HG03575 (cell line): ENCODE measurements at regions not wholly inside any gene's neighbourhood (a gene's known extent, or its start where the extent isn't known, plus 50 kb on each side); places are given as distances from the start of the nearest gene placed in this dataset.
"Not testable (repeated sequence)": the region's sequence is repeated elsewhere in the genome, so short reads cannot be mapped to it uniquely, and the experiment has no call there.

Experiments
- ATAC-seq: cut with Tn5 transposase; IDR thresholded peaks from one replicate; pipeline ENCODE4 v1.9.1; 2021; ENCODE audit not compliant: unreplicated experiment, insufficient number of reproducible peaks, low FRiP score; ENCODE audit errors: extremely low read depth

DNA sequence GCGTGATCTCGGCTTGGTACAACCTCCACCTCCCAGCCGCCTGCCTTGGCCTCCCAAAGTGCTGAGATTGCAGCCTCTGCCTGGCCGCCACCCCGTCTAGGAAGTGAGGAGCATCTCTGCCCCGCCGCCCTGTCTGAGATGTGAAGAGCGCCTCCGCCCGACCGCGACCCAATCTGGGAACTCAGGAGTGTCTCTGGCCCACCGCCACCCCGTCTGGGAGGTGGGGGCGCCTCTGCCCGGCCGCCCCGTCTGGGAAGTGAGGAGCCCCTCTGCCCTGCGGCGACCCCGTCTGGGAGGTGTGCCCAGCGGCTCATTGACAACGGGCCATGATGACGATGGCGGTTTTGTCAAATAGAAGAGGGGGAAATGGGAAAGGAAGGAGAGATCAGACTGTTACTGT is 591.2 kb downstream of the KCTD12 start:
- ATAC-seq = not testable (repeated sequence)

DNA sequence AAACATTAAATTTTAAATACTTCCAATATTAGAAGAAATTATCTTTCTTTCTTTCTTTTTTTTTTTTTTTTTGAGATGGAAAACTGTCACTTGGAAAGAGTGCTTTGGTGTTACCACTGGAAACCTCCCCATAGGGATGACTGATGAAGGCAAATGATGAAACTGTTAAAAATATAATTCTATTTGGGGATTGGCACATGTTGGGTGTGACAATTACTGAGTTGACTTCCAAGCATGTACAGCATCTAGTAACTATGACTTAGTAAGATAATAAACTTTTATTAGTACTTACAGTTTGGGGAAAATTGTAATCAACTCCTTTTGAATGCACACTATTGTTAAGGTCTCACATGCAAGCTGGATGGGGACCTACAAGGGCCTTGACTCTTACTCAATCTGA is 592.5 kb downstream of the KCTD12 start:
- no peak for ATAC-seq

DNA sequence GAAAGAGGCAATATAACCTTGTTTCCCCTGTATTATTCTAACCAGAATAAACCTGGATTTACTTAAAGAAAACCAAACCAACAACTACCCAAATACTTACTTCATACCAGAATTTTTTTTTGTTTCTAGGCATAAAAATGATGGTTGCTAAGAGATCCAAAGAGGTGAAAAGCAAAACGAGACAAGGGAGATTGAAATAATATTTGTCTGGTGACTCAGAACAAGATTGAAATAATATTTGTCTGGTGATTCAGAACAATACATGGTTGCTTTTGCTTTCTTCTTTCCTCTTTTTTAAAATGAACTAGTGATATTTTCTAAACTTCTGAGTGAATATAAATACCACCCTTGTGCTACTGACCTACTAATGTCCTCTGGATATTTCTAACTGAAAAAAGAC is 592.9 kb downstream of the KCTD12 start:
- no peak for ATAC-seq

DNA sequence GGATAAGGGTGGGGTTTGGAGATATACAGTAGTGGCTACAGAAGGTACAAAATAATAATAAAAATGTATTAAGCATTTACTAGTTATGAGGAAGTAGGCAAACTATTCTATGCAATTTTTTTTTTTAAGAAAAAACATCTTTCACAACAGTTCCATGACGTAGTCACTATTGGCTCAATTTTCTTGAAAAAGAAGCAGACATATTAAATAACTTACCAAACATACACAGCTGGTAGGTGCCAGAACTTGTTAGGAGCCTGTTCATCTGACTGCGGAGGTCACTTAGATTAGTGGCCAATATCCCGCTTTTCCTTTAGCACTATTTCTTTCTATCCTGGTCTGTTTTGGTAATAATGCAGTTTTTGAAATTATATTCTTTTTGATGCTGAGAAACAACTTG is 593.5 kb downstream of the KCTD12 start:
- no peak for ATAC-seq

DNA sequence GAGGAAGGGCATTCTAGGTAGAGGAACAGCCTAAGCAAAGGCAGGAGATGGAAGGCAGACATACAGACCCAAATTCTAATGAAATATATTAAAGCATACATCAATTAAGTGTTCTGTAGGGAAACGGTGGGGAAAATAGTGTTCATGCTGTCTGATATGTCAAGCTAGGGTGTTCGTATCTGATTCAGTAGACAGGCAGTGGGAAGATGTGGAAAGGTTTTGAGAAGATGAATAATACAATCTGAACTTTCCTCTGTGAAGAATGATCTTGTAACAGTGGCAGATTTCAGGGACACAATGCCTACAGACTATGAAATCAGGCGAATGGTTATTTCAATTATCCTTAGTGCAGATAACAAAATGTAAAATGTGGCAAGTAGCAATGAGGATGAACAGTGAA is 594.2 kb downstream of the KCTD12 start:
- ATAC-seq = no peak

DNA sequence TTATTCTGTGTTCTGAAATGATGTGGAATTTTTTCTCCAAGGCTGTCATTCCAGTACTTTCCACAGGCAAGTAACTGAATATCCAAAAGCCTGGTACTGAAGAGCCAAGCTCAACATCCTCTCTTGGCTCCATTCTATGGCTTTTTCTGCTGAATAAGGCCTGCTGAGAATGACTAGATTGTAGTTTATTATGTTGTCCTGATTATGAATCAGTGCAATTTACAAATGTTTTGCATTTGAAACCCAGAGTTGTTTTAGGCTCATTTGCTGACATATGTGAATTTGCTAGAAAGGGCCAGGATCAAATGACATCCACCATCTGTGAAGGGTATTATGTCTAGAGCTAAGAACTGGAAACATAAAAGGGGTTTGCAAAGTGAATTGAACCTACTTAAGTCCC is 596.6 kb downstream of the KCTD12 start:
- no peak for ATAC-seq

DNA sequence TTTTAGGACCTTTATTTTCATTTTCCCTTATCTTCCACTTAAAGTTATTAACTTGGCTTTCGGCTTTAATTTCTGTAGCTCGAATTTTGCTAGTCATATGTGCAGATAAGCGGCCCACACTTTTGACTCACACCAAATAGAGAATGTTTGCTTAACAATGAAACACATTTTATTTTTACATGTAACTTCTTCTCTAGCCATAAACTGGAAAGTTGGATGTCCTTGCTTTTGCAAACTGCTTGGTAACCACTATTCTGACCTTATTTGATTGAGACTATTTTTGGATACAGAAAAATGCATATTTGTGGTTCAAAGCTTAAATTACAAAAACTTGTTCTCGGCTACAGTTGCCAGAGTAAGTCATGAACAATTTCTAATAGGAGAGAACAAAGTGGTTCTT is 600.0 kb downstream of the KCTD12 start:
- ATAC-seq = no peak

DNA sequence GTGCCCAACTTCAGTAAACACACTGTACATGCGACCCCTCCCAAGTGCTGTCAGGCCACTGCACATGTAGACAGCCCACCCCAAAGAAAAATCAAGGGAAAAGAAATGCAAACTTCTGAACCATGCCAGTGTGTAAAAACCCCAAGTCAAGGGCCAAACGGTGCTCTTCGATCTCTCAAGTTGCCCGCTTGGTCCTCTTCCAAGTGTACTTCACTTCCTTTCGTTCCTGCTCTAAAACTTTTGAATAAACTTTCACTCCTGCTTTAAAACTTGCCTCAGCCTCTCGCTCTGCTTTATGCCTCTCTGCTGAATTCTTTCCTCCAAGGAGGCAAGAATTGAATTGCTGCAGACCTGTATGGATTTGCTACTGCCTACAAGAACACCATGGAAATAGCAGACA is 600.7 kb downstream of the KCTD12 start:
- ATAC-seq = no peak

DNA sequence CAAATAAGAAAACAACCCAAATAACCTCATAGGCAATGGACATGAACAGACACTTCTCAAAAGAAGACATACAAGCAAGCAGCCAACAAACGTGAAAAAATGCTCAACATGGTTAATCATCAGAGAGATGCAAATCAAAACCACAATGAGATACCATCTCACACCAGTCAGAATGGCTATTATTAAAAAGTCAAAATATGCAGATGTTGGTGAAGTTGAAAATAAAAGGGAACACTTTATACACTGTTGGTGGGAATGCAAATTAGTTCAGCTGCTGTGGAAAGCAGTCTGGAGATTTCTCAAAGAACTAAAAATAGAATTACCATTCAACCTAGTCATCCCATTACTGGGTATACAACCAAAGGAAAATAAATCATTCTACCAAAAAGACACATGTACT is 606.4 kb downstream of the KCTD12 start:
- not testable (repeated sequence) for ATAC-seq

DNA sequence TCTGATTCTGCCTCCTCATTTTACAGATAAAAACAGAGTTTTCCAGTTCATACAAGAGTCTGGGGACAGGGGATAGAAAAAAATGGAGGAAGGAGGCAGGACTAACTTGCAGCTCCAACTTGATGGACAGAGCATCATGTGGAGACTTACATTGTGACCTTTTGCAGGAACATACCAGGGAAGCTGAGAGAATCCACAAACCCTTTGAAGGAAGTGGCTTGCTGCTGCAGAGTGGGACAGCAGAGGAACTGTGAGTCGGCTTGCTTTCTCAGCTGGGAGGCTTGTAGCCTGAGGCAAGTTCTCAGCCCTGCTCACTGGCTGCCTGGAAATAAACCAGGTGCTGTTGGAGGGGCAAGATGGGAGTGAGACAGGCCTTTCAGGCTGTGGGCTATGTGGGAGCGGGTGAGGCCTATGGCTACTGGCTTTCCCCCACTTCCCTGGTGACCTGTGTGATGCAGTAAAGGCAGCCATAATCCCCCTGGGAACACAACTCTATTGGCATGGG is 614.4 kb downstream of the KCTD12 start:
- ATAC-seq = no peak

DNA sequence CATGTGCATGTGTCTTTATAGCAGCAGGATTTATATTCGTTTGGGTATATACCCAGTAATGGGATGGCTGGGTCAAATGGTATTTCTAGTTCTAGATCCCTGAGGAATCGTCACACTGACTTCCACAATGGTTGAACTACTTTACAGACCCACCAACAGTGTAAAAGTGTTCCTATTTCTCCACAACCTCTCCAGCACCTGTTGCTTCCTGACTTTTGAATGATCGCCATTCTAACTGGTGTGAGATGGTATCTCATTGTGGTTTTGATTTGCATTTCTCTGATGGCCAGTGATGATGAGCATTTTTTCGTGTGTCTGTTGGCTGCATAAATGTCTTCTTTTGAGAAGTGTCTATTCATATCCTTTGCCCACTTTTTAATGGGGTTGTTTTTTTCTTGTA is 617.9 kb downstream of the KCTD12 start:
- not testable (repeated sequence) for ATAC-seq

DNA sequence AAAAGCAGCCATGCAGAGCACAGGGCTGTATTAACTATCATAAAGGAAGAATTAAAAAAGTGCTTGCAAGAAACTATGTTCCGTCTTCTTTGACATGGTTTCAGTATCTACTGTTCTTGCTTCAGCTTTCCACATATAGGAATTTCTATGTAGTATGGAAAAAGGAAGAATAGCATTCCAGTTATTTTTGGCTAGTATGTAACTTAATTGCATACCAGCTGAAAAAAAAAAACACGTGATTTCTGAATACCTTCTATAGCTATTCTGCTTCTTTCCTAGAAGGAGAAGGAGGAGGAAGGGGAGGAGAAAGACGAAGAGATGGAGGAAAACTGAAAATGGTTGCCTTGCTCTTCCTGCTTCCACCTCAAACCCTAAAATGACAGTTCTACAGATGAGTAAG is 619.0 kb downstream of the KCTD12 start:
- no peak for ATAC-seq

DNA sequence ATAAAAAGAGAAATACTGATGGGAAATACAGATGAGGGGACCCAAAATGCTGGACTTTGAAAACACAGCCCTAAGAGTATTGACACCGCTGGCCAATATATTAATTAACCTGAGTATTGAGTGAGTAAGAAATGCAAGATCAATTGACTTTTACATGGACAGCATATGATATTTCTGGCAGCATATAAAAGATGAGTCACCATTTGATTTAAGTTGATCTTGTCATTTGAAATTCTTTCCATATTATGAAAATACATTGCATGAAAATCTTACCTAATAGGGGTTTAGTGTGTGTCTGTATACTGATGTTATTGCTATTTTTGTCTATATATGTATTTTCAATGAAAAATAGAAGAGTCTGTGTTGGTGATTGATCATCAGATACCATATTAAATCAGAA is 619.6 kb downstream of the KCTD12 start:
- ATAC-seq = no peak

DNA sequence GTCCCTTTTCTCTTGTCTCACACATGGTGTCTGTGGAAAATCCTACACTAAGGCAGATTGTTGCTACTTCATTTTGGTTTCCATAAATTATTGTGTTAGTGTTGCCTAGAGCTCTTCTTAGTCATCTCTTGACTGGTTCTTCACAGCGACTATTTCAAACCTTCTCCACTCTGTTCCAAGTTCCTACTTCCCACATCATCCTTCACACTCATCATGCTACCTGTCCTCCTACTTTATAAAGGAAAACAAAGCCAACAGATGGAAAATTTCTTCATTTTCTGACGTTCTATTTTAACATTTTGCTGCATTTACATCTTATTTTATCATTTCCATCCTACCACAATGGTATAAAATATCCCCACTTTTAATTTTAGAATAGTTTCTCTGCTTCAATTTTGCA is 614.1 kb downstream of the LMO7 start:
- ATAC-seq = no peak

DNA sequence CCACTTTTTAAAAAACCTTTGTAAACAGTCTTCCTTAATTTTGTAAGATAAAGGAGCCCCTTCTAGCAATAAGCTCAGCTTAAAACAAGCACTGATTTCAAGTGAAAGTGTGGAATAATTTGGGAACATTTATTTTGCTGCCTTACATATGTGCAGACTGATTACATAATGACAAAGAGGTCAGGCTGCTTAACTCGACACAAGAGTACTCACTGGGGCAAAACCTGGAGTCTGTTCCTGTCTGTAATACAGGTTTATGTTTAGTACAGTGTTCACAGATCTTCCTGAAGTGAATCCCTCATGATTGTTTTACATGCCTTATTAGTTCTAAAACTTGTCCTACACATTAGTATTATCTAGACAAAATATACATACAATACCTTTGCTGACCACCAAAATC is 609.8 kb downstream of the LMO7 start:
- ATAC-seq = no peak

DNA sequence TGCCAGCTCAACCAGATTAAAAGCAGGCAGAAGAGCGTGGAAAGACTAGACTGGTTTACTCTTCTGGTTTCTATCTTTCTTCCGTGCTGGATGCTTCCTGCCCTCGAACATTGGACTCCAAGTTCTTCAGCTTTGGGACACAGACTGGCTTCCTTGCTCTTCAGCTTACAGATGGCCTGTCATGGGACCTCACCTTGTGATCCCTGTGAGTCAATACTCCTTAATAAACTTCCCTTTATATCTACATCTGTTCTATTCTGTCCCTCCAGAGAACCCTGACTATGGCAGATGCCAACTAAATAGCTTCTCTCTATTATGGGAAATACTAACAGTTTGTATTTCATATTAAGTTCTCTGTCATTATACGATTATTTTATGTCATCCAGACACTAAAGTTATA is 609.1 kb downstream of the LMO7 start:
- ATAC-seq = no peak

DNA sequence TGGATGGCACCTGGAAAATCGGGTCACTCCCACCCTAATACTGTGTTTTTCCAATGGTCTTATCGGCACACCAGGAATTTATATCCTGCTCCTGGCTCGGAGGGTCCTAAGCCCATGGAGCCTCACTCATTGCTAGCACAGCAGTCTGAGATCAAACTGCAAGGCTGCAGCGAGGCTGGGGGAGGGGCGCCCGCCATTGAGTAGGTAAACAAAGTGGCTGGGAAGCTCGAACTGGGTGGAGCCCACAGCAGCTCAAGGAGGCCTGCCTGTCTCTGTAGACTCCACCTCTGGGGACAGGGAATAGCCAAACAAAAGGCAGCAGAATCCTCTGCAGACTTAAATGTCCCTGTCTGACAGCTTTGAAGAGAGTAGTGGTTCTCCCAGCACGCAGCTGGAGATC is 607.0 kb downstream of the LMO7 start:
- ATAC-seq = not testable (repeated sequence)

DNA sequence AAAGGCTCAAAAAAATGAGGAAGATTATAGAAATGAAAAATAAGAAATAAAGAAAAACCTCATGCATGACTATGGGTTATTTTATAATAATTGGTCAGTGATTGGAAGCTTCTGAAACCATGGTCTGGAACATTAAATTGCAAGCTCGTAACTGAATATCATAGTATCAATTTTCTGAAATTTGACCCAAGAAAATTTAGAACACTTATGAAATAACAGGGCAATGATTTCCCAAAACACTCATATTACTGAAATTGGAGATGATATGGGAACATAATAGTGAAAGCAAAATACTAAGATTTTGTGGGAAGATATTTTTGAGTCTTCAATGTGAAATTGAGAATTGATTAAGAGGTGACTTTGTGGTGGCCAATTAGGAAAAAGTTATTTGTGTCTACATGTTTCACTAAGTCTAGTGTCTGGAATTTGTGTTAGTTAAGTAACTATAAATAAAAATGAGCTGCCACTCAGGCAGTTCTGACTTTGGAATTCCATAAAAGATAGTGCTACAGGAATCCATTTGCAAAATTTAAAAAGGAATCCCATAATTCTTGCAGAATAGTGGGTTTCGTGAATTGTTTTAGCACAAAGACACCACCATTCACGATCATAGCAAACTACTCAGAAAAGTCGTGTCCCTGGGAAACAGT is 603.0 kb downstream of the LMO7 start:
- ATAC-seq = no peak

DNA sequence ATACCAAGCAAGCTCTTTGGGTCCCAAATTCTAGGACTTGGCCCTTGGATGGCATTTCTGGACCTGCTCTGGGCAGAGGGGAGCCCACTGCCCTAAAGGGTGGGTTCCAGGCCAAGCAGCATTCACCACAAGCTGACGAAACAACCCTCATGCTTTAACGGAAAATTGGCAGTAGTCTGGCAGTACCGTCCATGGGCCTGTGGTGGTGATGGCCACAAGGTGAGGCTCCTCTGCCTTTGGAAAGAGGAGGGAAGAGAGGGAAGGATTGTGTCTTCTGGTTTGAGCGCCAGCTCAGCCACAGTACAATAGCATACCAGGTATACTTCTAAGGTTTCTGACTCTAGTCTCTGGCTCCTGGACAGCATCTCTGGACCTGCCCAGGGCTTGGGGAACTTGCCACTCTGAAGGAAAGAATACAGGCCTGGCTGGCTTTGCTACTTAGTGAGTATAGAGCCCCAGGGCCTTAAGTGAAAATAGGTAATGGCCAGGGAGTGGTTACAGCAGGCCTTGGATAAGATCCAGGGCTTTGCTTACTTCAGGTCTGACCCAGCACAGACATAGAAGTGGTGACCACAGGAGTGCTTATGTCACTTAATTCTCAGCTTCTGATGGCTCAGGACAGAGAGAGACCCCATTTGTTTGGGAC is 595.5 kb downstream of the LMO7 start:
- ATAC-seq = no peak

DNA sequence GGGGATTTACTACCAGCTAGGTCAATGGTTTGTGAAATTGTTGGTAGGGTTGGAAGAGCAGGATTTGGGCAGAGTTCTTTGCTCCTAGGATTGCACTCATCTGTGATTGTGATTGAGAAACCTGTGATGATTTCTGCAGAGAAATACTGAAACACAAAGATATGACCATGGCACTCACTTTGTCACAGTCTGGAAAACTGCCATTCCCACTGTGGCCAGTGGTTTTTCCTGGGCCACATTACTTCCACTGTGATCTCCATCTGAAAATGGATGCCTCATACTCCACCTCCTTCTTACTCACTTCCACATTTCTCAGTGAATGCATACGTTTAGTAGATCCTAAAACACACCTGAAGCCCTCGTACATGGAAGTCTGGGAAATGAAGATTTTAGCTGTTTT is 593.2 kb downstream of the LMO7 start:
- no peak for ATAC-seq

DNA sequence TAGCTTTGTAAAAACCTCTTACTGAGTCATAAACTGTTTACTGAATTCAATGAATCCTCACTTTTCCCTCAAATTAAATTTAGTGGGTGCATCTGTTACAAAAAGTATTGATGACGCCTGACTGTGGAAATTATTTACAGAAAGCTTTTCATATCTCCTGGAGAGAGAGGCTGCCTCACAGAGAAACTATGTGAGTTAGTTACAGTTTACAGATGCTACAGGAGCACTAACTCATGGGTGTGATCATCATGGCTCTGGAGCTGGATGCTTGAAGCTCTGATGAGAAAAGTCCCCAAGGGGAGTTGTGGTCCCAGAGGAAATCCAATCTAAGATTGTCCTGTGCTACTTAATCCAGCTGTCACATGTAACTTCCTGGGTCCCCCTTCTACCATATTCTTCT is 590.8 kb downstream of the LMO7 start:
- ATAC-seq = no peak
